ENCODE measurements at regions not wholly inside any gene's neighbourhood (a gene's known extent, or its start where the extent isn't known, plus 50 kb on each side); places are given as distances from the start of the nearest gene placed in this dataset.

- no peak overlapping the region for H3K4me3 Mint-ChIP-seq
- H3K4me1 Mint-ChIP-seq: peaks cover 20% of the 10 kb centered on the region
- no peak overlapping the region for H3K27ac Mint-ChIP-seq
- no peak for DNase-seq (ENCODE audit: low spot score in 2 of 2, unreplicated experiment in 2 of 2)
- no peaks in the 10 kb centered on the region for H3K36me3 Mint-ChIP-seq
- no peaks in the 10 kb centered on the region for H3K9me3 Mint-ChIP-seq
- H3K27me3 Mint-ChIP-seq (ENCODE audit: low read depth): no peaks in the 10 kb centered on the region
- TF ChIP-seq, protein P1, sequence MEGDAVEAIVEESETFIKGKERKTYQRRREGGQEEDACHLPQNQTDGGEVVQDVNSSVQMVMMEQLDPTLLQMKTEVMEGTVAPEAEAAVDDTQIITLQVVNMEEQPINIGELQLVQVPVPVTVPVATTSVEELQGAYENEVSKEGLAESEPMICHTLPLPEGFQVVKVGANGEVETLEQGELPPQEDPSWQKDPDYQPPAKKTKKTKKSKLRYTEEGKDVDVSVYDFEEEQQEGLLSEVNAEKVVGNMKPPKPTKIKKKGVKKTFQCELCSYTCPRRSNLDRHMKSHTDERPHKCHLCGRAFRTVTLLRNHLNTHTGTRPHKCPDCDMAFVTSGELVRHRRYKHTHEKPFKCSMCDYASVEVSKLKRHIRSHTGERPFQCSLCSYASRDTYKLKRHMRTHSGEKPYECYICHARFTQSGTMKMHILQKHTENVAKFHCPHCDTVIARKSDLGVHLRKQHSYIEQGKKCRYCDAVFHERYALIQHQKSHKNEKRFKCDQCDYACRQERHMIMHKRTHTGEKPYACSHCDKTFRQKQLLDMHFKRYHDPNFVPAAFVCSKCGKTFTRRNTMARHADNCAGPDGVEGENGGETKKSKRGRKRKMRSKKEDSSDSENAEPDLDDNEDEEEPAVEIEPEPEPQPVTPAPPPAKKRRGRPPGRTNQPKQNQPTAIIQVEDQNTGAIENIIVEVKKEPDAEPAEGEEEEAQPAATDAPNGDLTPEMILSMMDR (IDR thresholded peaks at IDR 0.05; ENCODE audit: unreplicated experiment): no peak
These were observed 121.7 kb downstream of the MBL2 start for GRCh38 chr10:52650873-52651272.

DNA sequence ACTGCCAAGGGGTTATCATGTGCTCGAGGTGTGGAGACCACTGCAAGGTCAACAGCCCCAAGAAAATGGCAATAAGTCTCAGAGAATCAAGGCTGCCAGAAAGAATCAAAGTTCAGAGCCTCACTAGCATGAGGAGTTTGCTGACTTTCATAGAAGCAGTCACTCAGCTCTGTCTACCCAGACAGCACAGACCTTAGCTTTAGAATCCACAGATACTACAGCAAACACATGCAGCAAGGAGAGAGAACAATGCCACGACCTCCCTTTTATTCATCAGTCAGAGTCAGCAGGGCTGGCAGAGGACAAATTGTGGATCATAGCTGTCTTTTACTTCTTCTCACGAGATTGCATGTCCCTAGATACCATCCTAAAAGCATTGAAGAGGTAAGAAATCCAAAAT, 121.3 kb downstream of the MBL2 start:
- Mint-ChIP-seq H3K27ac (no peak overlapping the region), H3K36me3 (no peaks in the 10 kb centered on the region), H3K9me3 (no peaks in the 10 kb centered on the region), H3K4me3 (no peak overlapping the region), H3K4me1 (peaks cover 20% of the 10 kb centered on the region), H3K27me3 (ENCODE audit: low read depth) (no peaks in the 10 kb centered on the region)
- no peak for DNase-seq (ENCODE audit: low spot score in 2 of 2, unreplicated experiment in 2 of 2)
- TF ChIP-seq, protein P1 (IDR thresholded peaks at IDR 0.05; ENCODE audit: unreplicated experiment): no peak

DNA sequence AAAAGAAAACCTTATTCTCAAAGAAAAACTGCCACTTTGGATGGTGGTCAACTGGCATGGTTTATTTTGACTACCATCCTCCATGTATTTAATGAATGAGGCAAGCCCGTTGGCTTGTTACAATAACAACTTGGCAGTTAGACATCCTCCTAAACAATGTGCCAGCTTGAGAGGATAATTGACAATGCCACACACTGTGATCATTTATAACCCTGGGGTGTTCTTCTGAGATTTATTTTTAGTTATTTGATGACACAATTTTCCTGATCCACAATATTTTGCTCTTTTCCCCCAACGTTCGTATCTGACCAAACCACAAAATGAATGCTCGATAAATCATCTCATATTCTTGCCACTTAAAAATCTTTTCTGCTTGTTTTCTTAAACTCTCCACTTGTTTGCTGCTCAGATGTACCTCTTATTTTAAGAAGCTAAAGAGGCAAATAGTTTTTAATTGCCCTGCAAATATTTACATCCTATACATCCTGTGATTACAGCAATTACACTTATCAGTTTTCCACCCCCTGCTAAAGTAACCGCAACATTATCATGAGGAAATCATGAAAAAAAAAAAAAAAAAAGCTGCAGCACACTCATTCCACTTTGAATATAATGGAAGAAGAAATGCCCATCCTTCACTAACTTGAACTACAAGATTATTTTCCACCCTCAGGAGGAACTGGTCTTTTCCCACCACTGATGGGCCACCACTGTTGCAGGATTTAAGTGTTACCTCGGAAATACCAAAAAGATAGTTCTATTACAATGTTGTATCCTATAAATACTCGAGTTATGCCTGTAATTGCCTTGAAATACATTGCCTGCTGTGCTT, 119.9 kb downstream of the MBL2 start:
- Mint-ChIP-seq H3K9me3 (no peaks in the 10 kb centered on the region), H3K4me1 (peaks cover 18% of the 10 kb centered on the region), H3K27me3 (ENCODE audit: low read depth) (no peaks in the 10 kb centered on the region), H3K36me3 (no peaks in the 10 kb centered on the region), H3K27ac (no peak overlapping the region), H3K4me3 (no peak overlapping the region)
- TF ChIP-seq, protein P1 (IDR thresholded peaks at IDR 0.05; ENCODE audit: unreplicated experiment): no peak
- DNase-seq (ENCODE audit: low spot score in 2 of 2, unreplicated experiment in 2 of 2): no peak

- no peaks in the 10 kb centered on the region for H3K27me3 Mint-ChIP-seq (ENCODE audit: low read depth)
- no peak for DNase-seq (ENCODE audit: low spot score in 2 of 2, unreplicated experiment in 2 of 2)
- TF ChIP-seq, protein P1 (IDR thresholded peaks at IDR 0.05; ENCODE audit: unreplicated experiment): no peak
- no peak overlapping the region for H3K4me3 Mint-ChIP-seq
- H3K27ac Mint-ChIP-seq: no peak overlapping the region
- H3K4me1 Mint-ChIP-seq: peaks cover 22% of the 10 kb centered on the region
- no peaks in the 10 kb centered on the region for H3K9me3 Mint-ChIP-seq
- H3K36me3 Mint-ChIP-seq: no peaks in the 10 kb centered on the region
These were observed 119.2 kb downstream of the MBL2 start for GRCh38 chr10:52653263-52653909.

DNA sequence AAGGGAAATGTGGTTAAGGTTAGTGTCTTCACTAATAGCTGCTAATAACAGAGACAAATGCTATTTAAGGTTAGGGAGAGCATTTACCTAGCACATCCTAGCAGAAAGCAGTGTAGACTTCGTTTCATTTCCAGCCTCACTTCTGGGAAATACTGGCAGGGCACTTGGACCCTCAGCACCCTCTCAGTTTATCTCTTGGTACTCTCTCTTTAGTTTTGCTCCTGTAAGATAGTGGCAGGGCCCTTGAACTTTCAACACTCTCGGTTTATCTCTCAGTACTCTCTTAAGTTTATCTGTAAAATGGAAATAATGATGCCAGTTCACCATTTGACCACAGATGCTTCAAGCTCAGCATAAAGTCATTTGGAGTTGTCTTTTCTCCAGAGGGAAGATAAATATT, 118.4 kb downstream of the MBL2 start:
- no peak overlapping the region for H3K27ac Mint-ChIP-seq
- DNase-seq (ENCODE audit: low spot score in 2 of 2, unreplicated experiment in 2 of 2): no peak
- no peaks in the 10 kb centered on the region for H3K36me3 Mint-ChIP-seq
- H3K4me3 Mint-ChIP-seq: no peak overlapping the region
- H3K4me1 Mint-ChIP-seq: peaks cover 20% of the 10 kb centered on the region
- TF ChIP-seq, protein P1 (IDR thresholded peaks at IDR 0.05; ENCODE audit: unreplicated experiment): no peak
- H3K27me3 Mint-ChIP-seq (ENCODE audit: low read depth): no peaks in the 10 kb centered on the region
- H3K9me3 Mint-ChIP-seq: no peaks in the 10 kb centered on the region

Data from mesothelial cell of epicardium (in vitro differentiated cells).